Stimulated activated CD8-positive, alpha-beta memory T cell treated with anti-CD3 and anti-CD28 coated beads, Interleukin-2, amount 100 ng/mL, for 1 hour (primary cell): ENCODE measurements at regions not wholly inside any gene's neighbourhood (a gene's known extent, or its start where the extent isn't known, plus 50 kb on each side); places are given as distances from the start of the nearest gene placed in this dataset.
"Not testable (repeated sequence)": the region's sequence is repeated elsewhere in the genome, so short reads cannot be mapped to it uniquely, and the experiment has no call there.

ENCODE experiments used
- DNase-seq, 2 donors: peaks; one replicate each; pipeline ENCODE4 v3.0.0-alpha.2; 2020; ENCODE audit warnings: low read depth in 2 of 2

DNA sequence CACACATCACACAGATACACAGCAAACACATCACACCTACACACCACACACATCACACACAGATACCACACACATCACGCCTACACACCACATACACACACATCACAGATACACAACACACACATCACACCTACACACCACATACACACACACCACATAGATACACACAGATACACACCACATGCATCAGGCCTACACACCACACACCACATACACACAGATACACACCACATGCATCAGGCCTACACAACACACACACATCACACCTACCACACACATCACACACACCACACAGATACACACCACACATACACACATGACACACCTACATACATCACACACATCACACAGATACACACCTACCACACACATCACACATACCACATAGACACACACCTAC is 158.8 kb downstream of the NDUFA10 start:
- DNase-seq, result no peak

DNA sequence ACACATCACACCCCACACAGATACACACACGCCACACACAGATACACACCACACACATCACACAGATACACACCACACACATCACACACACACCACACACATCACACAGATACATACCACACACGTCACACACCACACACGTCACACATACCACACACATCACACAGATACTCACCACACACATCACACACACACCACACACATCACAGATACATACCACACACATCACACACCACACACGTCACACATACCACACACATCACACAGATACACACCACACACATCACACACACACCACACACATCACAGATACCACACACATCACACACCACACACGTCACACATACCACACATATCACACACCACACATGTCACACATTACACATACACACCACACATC is 159.3 kb downstream of the NDUFA10 start:
- not testable (repeated sequence) for DNase-seq

DNA sequence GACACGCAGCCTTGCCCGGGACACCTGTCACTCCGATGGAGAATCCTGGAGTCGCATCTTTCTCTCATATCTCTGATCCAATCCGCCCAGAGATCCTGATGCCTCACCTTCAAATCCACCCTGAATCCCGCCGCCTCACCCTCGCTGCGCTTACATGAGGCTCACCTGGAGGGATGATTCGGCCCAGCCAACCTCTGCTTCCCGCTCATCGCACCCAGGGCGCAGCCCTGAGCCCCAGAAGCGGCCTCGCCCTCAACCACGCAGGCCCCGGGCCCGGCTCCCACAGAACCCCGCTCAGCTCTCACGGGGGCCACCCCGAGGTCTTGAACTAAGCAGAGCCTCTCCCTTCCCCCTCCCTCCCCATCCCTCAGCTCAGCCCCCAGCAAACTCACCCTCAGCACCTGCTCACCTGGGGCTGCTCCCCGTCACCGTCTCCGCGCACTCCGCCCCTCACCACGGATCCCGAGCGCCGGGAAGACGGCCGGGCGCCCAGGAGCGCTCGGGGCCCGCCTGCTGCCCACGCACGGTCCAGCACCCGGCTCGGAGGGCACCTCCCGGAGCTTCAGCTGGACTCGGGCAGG is 160.0 kb downstream of the NDUFA10 start:
- no peak for DNase-seq

DNA sequence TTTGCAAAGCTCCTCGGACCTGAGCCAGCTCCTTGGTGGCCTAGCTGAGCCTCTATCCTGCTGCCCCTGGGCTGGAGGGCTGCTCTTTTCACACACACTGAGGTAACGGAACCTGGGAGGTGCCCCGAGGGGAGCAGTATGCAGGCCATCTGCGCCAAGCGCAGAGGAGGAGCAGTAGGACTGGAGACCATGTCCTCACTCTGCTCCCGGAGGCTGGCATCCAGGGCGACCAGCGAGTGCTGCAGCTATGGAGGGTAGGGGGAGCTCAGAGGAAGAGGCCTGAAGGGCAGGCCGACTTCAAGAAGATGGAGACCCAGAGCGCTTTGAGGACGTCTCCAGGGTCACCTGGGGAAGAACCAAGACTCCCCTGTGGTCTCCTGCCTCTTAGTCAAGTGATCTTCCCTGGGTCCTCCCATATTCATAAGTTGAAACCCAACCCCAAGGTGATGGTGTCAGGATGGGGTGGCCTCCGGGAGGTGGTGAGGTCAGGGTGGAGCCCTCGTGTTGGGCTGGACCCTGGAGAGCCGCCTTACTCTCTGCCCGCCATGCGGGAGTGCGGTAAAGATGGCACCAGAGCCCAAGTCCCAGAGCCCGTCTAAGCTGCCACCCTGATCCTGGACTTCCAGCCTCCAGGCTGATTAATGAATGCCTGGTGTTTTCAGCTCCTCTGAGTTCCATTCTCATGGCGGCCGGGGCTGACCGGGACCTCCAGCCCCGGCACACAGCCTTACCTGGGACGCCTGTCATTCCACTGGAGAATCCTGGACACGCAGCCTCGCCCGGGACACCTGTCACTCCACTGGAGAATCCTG is 160.7 kb downstream of the NDUFA10 start:
- no peak for DNase-seq

DNA sequence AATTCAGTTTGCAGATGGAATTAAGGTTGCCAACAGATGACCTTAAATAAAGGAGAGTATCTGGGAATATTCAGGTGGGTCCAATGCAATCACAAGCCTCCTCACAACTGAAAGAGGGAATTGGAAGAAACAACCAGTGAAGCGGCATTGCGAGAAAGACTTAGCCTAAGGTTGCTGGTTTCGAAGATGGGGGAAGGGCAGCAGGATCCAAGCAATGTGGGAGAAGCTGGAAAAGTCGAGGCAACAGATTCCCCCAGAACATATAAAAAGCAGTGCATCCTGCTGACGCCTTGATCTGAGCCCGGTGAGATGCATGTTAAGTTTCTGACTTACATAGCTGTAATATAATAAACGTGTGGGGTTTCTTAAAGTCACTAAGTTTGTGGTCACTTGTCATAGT is 162.5 kb downstream of the NDUFA10 start:
- DNase-seq, result no peak

DNA sequence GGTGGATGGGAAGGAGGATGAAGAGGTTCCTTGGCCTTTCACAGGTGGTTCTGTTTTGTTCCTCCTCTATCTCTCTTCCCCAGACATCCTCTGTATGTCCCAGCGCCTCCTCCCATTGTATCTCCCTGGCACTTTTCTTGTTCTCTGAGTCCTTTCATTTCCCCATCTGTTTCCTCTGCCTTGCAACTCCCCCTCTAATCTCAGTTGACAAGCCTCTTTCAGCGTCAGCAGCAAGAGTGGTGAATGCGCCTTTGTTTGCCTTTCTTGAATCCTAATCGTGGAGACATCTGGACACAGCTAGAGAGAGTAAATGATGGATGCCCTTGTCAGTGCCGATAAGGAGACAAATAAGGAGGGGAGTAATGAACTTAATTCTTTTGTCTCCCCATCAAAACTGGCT is 167.0 kb downstream of the NDUFA10 start:
- DNase-seq, result no peak

DNA sequence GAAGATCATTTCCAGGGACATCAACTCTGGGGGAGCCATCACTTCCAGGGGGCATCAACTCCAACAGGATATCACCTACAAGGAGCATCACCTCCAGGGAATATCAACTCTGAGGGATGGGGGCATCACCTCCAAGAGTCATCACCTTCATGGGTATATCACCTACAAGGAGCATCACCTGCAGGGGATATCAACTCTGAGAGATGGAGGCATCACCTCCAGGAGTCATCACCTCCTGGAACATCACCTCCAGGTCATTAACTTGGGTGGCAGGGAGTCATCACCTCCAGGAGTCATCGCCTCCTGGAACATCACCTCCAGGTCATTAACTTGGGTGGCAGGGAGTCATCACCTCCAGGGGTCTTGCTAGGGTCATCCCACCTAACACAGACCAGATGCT is 167.6 kb downstream of the NDUFA10 start:
- no peak for DNase-seq

DNA sequence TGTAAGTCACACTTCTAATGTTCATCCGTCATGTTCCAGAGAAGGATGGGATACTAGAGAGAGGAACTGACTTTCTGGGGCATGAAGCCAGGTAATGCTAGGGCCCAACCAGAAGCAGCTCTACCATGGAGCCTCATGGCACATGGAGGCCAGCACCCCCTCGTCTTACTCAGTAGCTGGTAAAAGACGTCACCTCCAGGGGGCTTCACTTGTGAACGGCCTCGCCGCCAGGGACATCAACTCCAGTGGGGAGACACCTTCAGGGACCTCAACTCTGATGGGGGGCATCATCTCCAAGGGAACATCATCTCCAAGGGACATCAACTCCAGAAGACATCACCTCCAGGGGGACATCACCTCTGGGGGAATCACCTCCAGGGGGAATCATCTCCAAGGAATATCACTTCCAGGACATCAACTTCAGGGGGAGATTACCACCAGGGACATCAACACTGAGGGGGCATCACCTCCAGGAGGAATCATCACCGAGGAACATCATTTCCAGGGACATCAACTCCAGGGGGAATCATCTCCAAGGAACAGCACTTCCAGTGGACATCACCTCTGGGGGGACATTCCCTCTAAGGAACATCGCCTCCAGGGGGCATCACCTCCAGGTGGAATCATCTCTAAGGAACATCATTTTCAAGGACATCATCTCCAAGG is 168.4 kb downstream of the NDUFA10 start:
- DNase-seq, result no peak

DNA sequence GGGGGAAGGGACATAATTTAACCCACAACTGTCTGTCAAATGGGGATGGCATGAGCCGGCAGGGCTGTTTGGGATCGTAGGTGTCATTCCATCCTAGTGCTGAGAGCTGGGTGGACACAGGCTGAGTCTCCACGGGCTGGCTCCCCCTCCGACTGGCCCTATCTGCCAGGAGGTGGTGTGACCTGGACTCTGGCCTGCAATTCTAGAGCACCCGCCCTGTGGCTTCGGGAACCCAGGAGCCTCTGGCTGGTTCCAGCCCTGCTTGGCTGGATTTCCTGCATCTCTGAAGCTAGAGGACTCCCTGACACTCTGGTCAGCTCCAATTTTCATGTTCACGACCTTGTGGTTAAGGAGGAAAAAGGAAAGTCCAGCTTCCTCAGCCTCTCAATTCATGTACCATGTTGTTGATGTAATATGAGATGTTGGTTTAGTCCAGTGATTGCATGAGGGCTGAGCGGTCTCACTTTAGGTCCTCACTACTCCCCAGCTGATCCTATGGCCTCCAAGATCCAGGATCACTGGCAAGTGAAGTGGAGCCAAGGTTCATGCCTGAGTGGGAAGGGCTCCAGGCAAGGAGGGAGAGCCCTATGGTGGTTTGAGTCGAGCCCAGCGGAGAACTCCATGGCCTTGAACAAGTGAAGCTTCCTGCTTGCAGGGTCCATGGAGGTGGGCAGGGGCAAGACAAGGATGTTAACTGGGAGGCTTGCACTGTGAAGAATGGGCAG is 169.1 kb downstream of the NDUFA10 start:
- no peak for DNase-seq

DNA sequence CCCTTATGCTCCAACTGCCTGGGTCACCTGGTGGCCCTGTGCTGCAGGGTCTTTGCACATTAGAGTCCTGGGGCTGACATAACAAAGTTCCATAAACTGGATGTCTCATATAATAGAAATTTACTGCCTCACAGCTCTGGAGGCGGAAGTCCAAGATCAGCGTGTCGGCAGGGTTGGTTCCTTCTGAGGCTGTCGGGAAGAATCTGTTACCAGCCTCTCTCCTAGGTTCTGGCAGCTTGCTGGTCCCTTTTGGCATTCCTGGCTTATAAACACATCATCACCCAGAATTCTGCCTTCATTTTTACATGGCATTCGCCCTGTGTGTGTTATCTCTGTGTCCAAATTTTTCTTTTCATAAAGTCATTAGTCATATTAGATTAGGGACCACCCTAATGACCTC is 170.5 kb downstream of the NDUFA10 start:
- no peak for DNase-seq

DNA sequence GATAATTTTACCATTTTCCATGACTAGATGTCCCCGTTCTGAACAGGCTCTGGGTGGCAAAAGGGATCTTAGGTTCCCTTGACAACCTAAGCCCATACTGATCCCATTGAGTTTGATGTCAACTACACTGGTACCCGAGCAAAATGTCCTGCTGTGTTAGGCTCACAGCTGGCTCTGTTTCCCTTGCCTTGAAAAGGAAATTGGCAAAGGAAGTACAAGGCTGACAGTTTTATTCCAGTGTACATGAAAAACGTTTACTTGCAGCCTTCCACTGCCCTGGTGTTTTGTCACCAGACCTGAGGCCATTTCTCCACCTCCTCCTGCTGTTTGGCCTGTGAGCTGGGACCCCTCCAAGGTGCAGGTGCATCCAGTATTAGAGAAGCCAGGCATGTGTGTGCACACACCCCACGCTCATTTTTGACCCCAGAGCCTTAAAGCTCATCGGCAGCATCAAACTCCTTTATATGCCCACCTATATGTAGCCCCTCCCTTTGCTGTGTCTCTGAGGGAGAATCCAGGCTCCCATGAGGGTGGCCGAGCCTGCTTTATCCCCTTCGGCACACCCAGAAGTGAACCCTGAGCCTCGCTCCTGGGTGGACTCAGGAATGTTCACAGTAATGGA is 171.3 kb downstream of the NDUFA10 start:
- no peak for DNase-seq

DNA sequence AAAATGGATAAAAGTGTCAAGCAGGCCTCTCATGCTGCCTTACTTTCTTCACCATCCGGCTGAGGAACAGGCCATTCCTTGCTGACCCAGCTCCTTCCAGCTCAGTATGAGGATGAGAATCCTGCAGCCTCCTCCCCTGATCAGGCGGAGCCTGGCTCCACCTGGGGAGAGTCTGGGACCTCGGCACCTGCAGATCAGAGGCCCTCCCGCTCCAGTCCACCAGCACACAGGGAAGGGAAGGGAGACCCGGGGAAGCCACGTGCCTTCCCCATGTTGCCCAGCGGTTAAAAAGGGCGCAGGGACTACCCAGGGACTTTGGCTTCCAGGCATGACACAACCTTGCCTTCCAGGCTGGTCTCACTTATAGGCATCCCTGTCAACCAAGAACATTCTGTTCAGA is 172.0 kb downstream of the NDUFA10 start:
- DNase-seq, result no peak

DNA sequence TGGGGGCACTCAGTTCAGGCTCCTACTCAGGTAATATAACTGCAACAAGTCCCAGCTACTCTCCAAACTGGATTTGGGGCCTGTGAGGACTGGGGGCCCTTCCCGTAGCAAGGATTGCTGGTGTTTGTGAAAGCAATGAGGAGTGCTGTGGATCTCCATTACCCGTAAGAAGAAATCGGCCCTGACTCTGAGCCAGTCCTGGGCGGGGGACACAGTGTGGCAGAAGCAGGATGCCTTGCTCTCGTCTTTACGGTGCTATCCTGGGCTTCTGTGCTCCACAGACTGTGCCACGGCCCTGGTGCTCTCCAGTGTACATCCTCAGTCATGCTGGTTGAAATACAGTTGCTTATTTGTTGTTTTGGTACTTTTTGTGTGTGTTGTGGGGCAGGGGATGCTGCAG is 172.9 kb downstream of the NDUFA10 start:
- no peak for DNase-seq

DNA sequence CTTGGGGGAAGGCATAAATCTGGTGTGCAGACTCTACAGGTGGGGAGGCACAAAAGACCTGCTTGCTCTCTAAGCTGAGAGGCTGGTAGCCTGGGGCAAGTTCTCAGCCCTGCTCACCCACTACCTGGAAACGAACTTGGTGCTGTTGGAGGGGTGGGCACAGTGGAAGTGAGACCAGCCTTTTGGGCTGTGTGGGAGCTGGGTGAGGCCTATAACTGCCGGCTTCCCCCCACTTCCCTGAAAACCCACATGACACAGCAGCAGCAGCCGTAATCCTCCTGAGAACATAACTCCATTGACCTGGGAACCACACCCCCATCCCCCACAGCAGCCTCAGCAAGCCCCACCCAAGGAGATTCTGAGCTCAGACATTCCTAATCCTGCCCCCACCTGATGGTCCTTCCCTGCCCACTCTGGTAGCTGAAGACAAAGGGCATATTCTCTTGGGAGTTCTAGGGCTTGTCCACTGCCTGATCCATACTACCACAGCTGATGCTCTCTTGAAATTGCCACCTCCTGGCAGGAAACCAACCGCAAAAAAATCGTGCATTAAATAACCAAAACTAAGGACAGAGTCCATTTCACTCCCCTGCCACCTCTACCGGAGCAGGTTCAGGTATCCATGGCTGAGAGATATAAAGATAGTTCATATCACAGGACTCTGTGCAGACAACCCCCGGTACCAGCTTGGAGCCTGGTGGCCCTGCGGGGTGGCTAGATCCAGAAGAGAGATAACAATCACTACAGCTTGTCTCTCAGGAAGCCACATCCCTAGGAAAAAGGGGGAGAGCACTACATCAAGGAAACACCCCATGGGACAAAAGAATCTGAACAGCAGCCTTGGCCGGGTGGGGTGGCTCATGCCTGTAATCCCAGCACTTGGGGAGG is 178.1 kb downstream of the NDUFA10 start:
- no peak for DNase-seq

DNA sequence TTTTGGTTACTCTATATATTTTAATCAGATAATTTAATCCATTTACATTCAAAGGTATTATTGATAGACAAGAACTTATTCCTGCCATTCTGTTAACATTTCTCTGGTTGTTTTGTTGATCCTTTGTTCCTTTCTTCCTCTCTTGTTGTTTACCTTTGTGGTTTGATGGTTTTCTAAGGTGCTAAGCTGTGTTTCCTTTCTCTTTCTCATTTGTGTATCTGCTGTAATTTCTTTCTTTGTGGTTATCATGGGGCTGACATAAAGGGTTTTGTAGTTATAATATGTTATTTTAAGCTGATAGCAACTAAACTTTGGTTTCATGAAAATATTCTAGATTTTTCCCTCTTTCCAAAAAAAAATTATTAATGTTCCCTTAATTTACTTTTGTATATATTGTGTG is 179.2 kb downstream of the NDUFA10 start:
- DNase-seq, result no peak

DNA sequence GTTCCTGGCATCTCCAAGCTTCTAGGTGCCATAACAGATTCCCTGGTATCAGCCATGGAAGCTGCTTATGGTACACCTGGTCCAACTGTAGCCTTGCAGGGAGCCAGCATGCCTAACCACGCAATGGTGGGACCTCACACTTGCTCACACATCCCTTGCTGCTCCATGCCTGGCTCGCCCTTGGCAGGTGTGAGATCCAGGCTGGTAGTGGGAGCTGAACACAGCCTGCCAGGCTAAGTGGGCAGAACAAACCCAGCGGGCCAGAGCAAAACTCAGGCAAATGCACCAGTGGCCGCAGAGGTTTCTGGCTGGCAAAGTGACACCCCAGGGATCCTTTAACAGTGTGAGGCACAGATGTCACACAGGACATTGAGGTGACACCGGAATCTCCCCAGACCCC is 185.8 kb downstream of the NDUFA10 start:
- DNase-seq, result no peak

DNA sequence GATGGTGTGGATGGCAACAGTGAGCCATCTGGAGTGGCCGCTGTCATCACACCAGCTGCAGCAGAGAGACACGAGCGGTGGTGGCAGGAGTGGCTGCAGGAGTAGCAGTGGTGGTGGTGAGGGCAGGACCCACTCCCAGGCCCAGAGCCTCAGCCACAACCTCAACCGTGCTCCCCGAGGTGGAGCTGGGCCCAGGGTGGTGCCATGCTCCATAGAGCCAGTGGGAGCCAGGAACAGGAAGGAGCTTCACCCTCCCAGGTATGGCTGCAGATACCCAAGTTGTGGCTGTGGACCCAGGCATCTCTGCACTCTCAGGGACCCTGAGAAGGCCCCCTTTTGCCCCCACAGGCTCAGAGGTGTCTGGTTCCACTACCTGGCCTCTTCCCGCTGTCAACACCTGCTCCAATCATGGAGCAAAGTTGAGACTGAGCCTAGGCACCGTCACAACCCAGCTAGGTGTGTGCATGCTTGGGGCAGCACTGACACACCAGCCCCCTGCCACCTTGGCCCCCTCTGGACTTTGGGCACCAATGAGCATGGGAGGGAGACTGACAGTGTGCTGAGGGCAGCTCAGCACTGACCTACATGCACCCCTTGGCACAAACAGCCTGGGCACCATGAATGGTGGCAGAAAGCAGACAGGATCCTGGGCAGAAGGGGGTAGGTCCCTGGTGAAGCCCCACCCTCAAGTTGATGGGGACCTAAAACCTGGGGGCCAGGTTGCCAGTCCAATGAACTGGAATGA is 188.9 kb downstream of the NDUFA10 start:
- DNase-seq, result no peak

DNA sequence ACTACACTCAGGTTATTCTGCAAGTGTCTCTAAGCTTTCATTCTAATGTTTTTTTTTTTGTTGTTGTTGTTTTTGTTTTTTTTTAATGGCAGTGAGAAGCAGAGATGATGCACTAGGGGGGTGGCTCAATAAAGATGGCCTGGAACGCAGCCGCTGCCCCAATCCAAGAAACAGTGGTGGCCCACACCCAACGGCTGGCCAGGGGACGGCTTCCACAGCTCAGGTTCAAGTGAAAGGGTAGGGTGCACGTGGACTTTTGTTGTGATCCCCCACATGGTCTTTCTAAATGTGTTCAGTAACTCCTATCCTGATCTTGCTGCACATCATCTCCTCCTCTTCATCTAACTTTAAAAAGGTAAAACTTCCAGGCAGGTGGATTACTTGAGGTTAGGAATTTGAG is 190.1 kb downstream of the NDUFA10 start:
- no peak for DNase-seq

DNA sequence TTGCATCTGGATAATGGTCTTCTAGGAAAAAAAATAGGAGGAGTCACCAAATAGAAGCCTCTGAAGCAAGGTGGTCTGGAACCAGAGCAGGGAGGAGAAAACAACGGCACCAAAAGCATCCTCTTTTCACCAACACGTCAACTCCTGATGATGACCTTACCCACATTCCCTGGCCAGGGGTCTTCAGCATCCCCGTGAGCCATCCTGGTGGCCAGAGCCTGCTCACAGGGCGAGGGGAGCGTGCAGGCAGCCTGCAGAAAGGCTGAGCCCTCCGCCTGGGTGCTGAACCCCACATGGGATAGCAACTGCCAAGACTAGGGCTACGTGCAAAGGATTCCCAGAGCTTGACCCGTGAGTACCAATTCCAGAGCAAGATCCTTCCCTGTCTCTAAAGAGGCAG is 191.0 kb downstream of the NDUFA10 start:
- DNase-seq, result no peak
